Smooth muscle cell (in vitro differentiated cells): ENCODE measurements at regions not wholly inside any gene's neighbourhood (a gene's known extent, or its start where the extent isn't known, plus 50 kb on each side); places are given as distances from the start of the nearest gene placed in this dataset.

Experiments used
- DNase-seq: peaks from one replicate; lab custom pipeline; 2025; ENCODE audit not compliant: unreplicated experiment; lab: John Stamatoyannopoulos, UW
- H2AFZ ChIP-seq: fragments of 200-600 bp; sonication (generic); 2 replicates; pipeline ENCODE4 v1.6.0; 2016; ENCODE audit warnings: antibody characterized with exemption, low read depth, mild to moderate bottlenecking
- H3F3A ChIP-seq: fragments of 200-600 bp; sonication (generic); 2 replicates; pipeline ENCODE4 v1.6.0; 2017; ENCODE audit warnings: antibody characterized with exemption, low read depth
- H3K27ac ChIP-seq: fragments of 200-600 bp; sonication (generic); 2 replicates; pipeline ENCODE4 v1.5.1; 2016; ENCODE audit warnings: low read depth, mild to moderate bottlenecking
- H3K27me3 ChIP-seq: fragments of 200-600 bp; sonication (generic); 2 replicates; pipeline ENCODE4 v1.6.1; 2016; ENCODE audit warnings: low read depth, mild to moderate bottlenecking
- H3K36me3 ChIP-seq: fragments of 200-600 bp; sonication (generic); 2 replicates; pipeline ENCODE4 v1.5.1; 2016; ENCODE audit warnings: low read depth
- H3K4me1 ChIP-seq: fragments of 200-600 bp; sonication (generic); 2 replicates; pipeline ENCODE4 v1.5.1; 2016; ENCODE audit warnings: low read depth
- H3K4me2 ChIP-seq: fragments of 200-600 bp; sonication (generic); 2 replicates; pipeline ENCODE4 v1.6.0; 2016; ENCODE audit warnings: mild to moderate bottlenecking
- H3K4me3 ChIP-seq: fragments of 200-600 bp; sonication (generic); 2 replicates; pipeline ENCODE4 v1.5.1; 2016; ENCODE audit warnings: mild to moderate bottlenecking
- H3K79me2 ChIP-seq: fragments of 200-600 bp; sonication (generic); 2 replicates; pipeline ENCODE4 v1.6.0; 2016; ENCODE audit warnings: low read depth, mild to moderate bottlenecking
- H3K9ac ChIP-seq: fragments of 200-600 bp; sonication (generic); 2 replicates; pipeline ENCODE4 v1.6.0; 2016; ENCODE audit warnings: low read depth
- H3K9me3 ChIP-seq: fragments of 200-600 bp; sonication (generic); replicated peaks from 2 replicates; pipeline ENCODE4 v1.5.1; 2016; ENCODE audit warnings: low read depth
- H4K20me1 ChIP-seq: fragments of 200-600 bp; sonication (generic); 2 replicates; pipeline ENCODE4 v1.6.0; 2016; ENCODE audit warnings: low read depth
- CTCF ChIP-seq: fragments of 200-600 bp; sonication (generic); IDR thresholded peaks from 2 replicates; pipeline ENCODE4 v1.5.1; 2017; ENCODE audit warnings: borderline replicate concordance, mild to moderate bottlenecking, antibody characterized with exemption; ENCODE audit not compliant: insufficient read depth, poor library complexity, severe bottlenecking
- WGBS: methylation state at CpG from one replicate; pipeline ENCODE4 v1.1.7; 2016; ENCODE audit warnings: low lambda C conversion rate; 5-methylcytosine and 5-hydroxymethylcytosine counted together

- no peak overlapping the region for H3K4me3 ChIP-seq
- TF ChIP-seq CTCF, result no peak
- peaks cover 8% of the 10 kb centered on the region for H3K4me1 ChIP-seq
- no peaks in the 10 kb centered on the region for H3K27me3 ChIP-seq
- no peak for DNase-seq
- no peak overlapping the region for H3K27ac ChIP-seq
- WGBS, result 91% methylated on average over 4 of the region's 4 CpGs
- no peaks in the 10 kb centered on the region for H4K20me1 ChIP-seq
- H3K4me2 ChIP-seq, result no peak overlapping the region
- H3K9me3 ChIP-seq, result no peaks in the 10 kb centered on the region
- H3K9ac ChIP-seq, result no peak overlapping the region
- H3K79me2 ChIP-seq, result no peaks in the 10 kb centered on the region
- H2AFZ ChIP-seq, result no peak overlapping the region
- H3F3A ChIP-seq, result no peaks in the 10 kb centered on the region
- no peaks in the 10 kb centered on the region for H3K36me3 ChIP-seq
These were observed 139.9 kb downstream of the CSNK2A3 start for GRCh38 chr11:11213117-11213516.

GRCh38 chr11:11211888-11212287 lies 141.2 kb downstream of the CSNK2A3 start:
- Histone ChIP-seq H3K9ac (no peak overlapping the region), H4K20me1 (no peaks in the 10 kb centered on the region), H3K4me3 (no peak overlapping the region), H2AFZ (no peak overlapping the region), H3K79me2 (no peaks in the 10 kb centered on the region), H3K4me2 (no peak overlapping the region), H3K27ac (no peak overlapping the region), H3F3A (no peaks in the 10 kb centered on the region), H3K36me3 (no peaks in the 10 kb centered on the region), H3K4me1 (peaks cover 8% of the 10 kb centered on the region), H3K9me3 (no peaks in the 10 kb centered on the region), H3K27me3 (no peaks in the 10 kb centered on the region)
- no peak for DNase-seq
- no peak for TF ChIP-seq CTCF

GRCh38 chr11:11211186-11211585 lies 141.9 kb downstream of the CSNK2A3 start:
- H3K79me2 ChIP-seq, result no peaks in the 10 kb centered on the region
- H3K27ac ChIP-seq, result no peak overlapping the region
- no peaks in the 10 kb centered on the region for H3K27me3 ChIP-seq
- H3K4me2 ChIP-seq, result no peak overlapping the region
- no peak overlapping the region for H3K9ac ChIP-seq
- no peaks in the 10 kb centered on the region for H3K9me3 ChIP-seq
- H3K4me1 ChIP-seq, result peaks cover 8% of the 10 kb centered on the region
- 89% methylated on average over 7 of the region's 7 CpGs for WGBS
- no peaks in the 10 kb centered on the region for H3F3A ChIP-seq
- H4K20me1 ChIP-seq, result no peaks in the 10 kb centered on the region
- TF ChIP-seq CTCF, result no peak
- no peak overlapping the region for H2AFZ ChIP-seq
- H3K4me3 ChIP-seq, result no peak overlapping the region
- H3K36me3 ChIP-seq, result no peaks in the 10 kb centered on the region
- no peak for DNase-seq

- no peaks in the 10 kb centered on the region for H3K79me2 ChIP-seq
- H3F3A ChIP-seq, result no peaks in the 10 kb centered on the region
- no peak overlapping the region for H3K4me2 ChIP-seq
- no peak overlapping the region for H3K9ac ChIP-seq
- H3K27ac ChIP-seq, result no peak overlapping the region
- DNase-seq, result no peak
- no peaks in the 10 kb centered on the region for H3K36me3 ChIP-seq
- no peaks in the 10 kb centered on the region for H3K9me3 ChIP-seq
- no peak for TF ChIP-seq CTCF
- H3K4me1 ChIP-seq, result peaks cover under 1% of the 10 kb centered on the region
- H3K27me3 ChIP-seq, result no peaks in the 10 kb centered on the region
- H3K4me3 ChIP-seq, result no peak overlapping the region
- no peak overlapping the region for H2AFZ ChIP-seq
- no peaks in the 10 kb centered on the region for H4K20me1 ChIP-seq
- WGBS, result over 99% methylated on average over 3 of the region's 3 CpGs
These were observed 142.6 kb downstream of the CSNK2A3 start for GRCh38 chr11:11210446-11210845.
